ENCODE measurements at regions not wholly inside any gene's neighbourhood (a gene's known extent, or its start where the extent isn't known, plus 50 kb on each side); places are given as distances from the start of the nearest gene placed in this dataset.

GRCh38 chr15:70526221-70526973, 237.0 kb downstream of the UACA start:
- SMC1A ChIA-PET (ENCODE audit: uncharacterized antibody, unreplicated experiment), result no interaction called here
- no TSS peak for BruUV-seq (replicated peaks)

GRCh38 chr15:70525551-70525950, 237.8 kb downstream of the UACA start:
- Histone ChIP-seq H3K4me3 (no peak overlapping the region), H2AFZ (ENCODE audit: control insufficient read depth, low read depth, low read length) (no peak overlapping the region), H3K4me1 (ENCODE audit: control insufficient read depth, insufficient read depth, low read length) (peaks cover 15% of the 10 kb centered on the region), H3K36me3 (ENCODE audit: control insufficient read depth in 2 of 2, insufficient read depth in 2 of 2, low read length in 1 of 2) (no peaks in the 10 kb centered on the region), H4K20me1 (ENCODE audit: control insufficient read depth, insufficient read depth) (no peaks in the 10 kb centered on the region), H3K27me3 (replicated peaks in 1 of 2; ENCODE audit: control insufficient read depth in 2 of 2, insufficient read depth in 2 of 2, low read length in 1 of 2) (no peaks in the 10 kb centered on the region), H3K27ac (ENCODE audit: control insufficient read depth, insufficient read depth) (no peak overlapping the region), H3K79me2 (ENCODE audit: control insufficient read depth, insufficient read depth, low read length) (no peaks in the 10 kb centered on the region), H3K9ac (ENCODE audit: control insufficient read depth, insufficient read depth, low read length) (no peak overlapping the region), H3K9me3 (replicated peaks; ENCODE audit: control insufficient read depth, insufficient read depth, low read length) (peaks cover 3% of the 10 kb centered on the region; the same call in 2 of the 3 replicates), H3K4me2 (ENCODE audit: control insufficient read depth, insufficient read depth) (no peak overlapping the region)
- in situ Hi-C loops (cut with MboI) (no loop called here), intact Hi-C loops (cut with micrococcal nuclease; ENCODE audit: unreplicated experiment) (no loop called here)
- POLR2A ChIA-PET, result no interaction called here
- SMC1A ChIA-PET (ENCODE audit: uncharacterized antibody, unreplicated experiment), result no interaction called here
- 42% methylated on average over 1 of the region's 1 CpG for WGBS (ENCODE audit: insufficient coverage, insufficient replicate concordance, low lambda C conversion rate, missing lambda C conversion rate)
- RAD21 ChIA-PET (ENCODE audit: unreplicated experiment), result no interaction called here
- no peak for TF ChIP-seq ZBTB11 (CRISPR knock-in tag; IDR thresholded peaks at IDR 0.05)
- no peak for TF ChIP-seq RUNX3 (IDR thresholded peaks at IDR 0.05; ENCODE audit: low read length)
- TF ChIP-seq CBFB (IDR thresholded peaks at IDR 0.05; ENCODE audit: low read depth), result no peak
- no peak for TF ChIP-seq ATF7 (IDR thresholded peaks at IDR 0.05; ENCODE audit: low read depth)
- no peak for TF ChIP-seq E2F4 (IDR thresholded peaks at IDR 0.05; ENCODE audit: low read depth, low read length)
- no peak for TF ChIP-seq PAX8 (IDR thresholded peaks at IDR 0.05)
- no peak for TF ChIP-seq PML (IDR thresholded peaks at IDR 0.05; ENCODE audit: low read length)
- no peak for TF ChIP-seq IKZF2 (IDR thresholded peaks at IDR 0.05)
- no peak for TF ChIP-seq SUZ12 (IDR thresholded peaks at IDR 0.05; ENCODE audit: unreplicated experiment)
- no peak for TF ChIP-seq BCL11A (IDR thresholded peaks at IDR 0.05; ENCODE audit: low read depth, low read length)
- TF ChIP-seq TARDBP (IDR thresholded peaks at IDR 0.05; ENCODE audit: borderline replicate concordance), result no peak
- CTCF ChIA-PET, result interaction anchor here (1.3 kb wide), 1 partner anchor 37 kb away, joined by 3 read pairs; no protein-coding TSS in a partner anchor
- ATAC-seq, result no peak
- FAIRE-seq, result no peak
- no TSS peak for BruUV-seq (replicated peaks)
- no peak for DNase-seq (ENCODE audit: low read depth, low spot score)

More at GRCh38 chr15:70526221-70526973, 237.0 kb downstream of the UACA start:
- ATAC-seq (peak; percentile 24; the same call in 1 of the 3 replicates), FAIRE-seq (no peak), DNase-seq (ENCODE audit: low read depth, low spot score) (no peak)
- RAD21 ChIA-PET (ENCODE audit: unreplicated experiment), result no interaction called here
- H3K9ac ChIP-seq (ENCODE audit: control insufficient read depth, insufficient read depth, low read length), result no peak overlapping the region
- H2AFZ ChIP-seq (ENCODE audit: control insufficient read depth, low read depth, low read length), result peak overlapping the region; percentile 52
- peak; percentile 30; the same call in 1 of the 2 replicates for TF ChIP-seq RUNX3 (IDR thresholded peaks at IDR 0.05; ENCODE audit: low read length)
- peak; percentile 51; the same call in 1 of the 2 replicates for TF ChIP-seq JUNB (IDR thresholded peaks at IDR 0.05)
- no peak for TF ChIP-seq SIX5 (IDR thresholded peaks at IDR 0.05; ENCODE audit: low read depth, low read length, severe bottlenecking)
- 26% methylated on average over 12 of the region's 12 CpGs for WGBS (ENCODE audit: insufficient coverage, insufficient replicate concordance, low lambda C conversion rate, missing lambda C conversion rate)
- in situ Hi-C loops (cut with MboI) (no loop called here), intact Hi-C loops (cut with micrococcal nuclease; ENCODE audit: unreplicated experiment) (no loop called here)
- peak overlapping the region; percentile 36 for H3K4me2 ChIP-seq (ENCODE audit: control insufficient read depth, insufficient read depth)
- H3K27me3 ChIP-seq (replicated peaks in 1 of 2; ENCODE audit: control insufficient read depth in 2 of 2, insufficient read depth in 2 of 2, low read length in 1 of 2), result no peaks in the 10 kb centered on the region
- H3K4me1 ChIP-seq (ENCODE audit: control insufficient read depth, insufficient read depth, low read length), result peaks cover 15% of the 10 kb centered on the region
- no peak overlapping the region for H3K27ac ChIP-seq (ENCODE audit: control insufficient read depth, insufficient read depth)
- H4K20me1 ChIP-seq (ENCODE audit: control insufficient read depth, insufficient read depth), result no peaks in the 10 kb centered on the region
- POLR2A ChIA-PET, result no interaction called here
- CTCF ChIA-PET, result interaction anchor here (1.3 kb wide), 2 partner anchors 14 to 38 kb away, joined by 3 to 5 read pairs; no protein-coding TSS in a partner anchor
- peaks cover 3% of the 10 kb centered on the region; the same call in 2 of the 3 replicates for H3K9me3 ChIP-seq (replicated peaks; ENCODE audit: control insufficient read depth, insufficient read depth, low read length)
- H3K36me3 ChIP-seq (ENCODE audit: control insufficient read depth in 2 of 2, insufficient read depth in 2 of 2, low read length in 1 of 2), result no peaks in the 10 kb centered on the region
- no peaks in the 10 kb centered on the region for H3K79me2 ChIP-seq (ENCODE audit: control insufficient read depth, insufficient read depth, low read length)
- H3K4me3 ChIP-seq, result no peak overlapping the region
